Activated T-helper 17 cell treated with anti-CD3 and anti-CD28 coated beads, Interleukin-2, amount 50 U/mL, for 72 hours (primary cell): ENCODE measurements at regions not wholly inside any gene's neighbourhood (a gene's known extent, or its start where the extent isn't known, plus 50 kb on each side); places are given as distances from the start of the nearest gene placed in this dataset.

ENCODE experiments used
- ATAC-seq: fragments of 150-1000 bp; cut with Tn5 transposase; replicated peaks from 2 replicates; pipeline ENCODE4 v1.10.0; 2021; ENCODE audit warnings: mild to moderate bottlenecking, moderate library complexity
- H3K27ac Mint-ChIP-seq: one replicate; pipeline ENCODE4 v1.8.0; 2022; ENCODE audit warnings: mixed read lengths
- H3K27me3 Mint-ChIP-seq: one replicate; pipeline ENCODE4 v1.8.0; 2022; ENCODE audit warnings: mixed read lengths
- H3K36me3 Mint-ChIP-seq: one replicate; pipeline ENCODE4 v1.8.0; 2022; ENCODE audit warnings: low read depth, mild to moderate bottlenecking, mixed read lengths
- H3K4me1 Mint-ChIP-seq: one replicate; pipeline ENCODE4 v1.8.0; 2022; ENCODE audit warnings: mixed read lengths
- H3K4me3 Mint-ChIP-seq: one replicate; pipeline ENCODE4 v1.8.0; 2022; ENCODE audit warnings: mild to moderate bottlenecking, mixed read lengths
- H3K9me3 Mint-ChIP-seq: one replicate; pipeline ENCODE4 v1.8.0; 2022; ENCODE audit warnings: mixed read lengths

DNA sequence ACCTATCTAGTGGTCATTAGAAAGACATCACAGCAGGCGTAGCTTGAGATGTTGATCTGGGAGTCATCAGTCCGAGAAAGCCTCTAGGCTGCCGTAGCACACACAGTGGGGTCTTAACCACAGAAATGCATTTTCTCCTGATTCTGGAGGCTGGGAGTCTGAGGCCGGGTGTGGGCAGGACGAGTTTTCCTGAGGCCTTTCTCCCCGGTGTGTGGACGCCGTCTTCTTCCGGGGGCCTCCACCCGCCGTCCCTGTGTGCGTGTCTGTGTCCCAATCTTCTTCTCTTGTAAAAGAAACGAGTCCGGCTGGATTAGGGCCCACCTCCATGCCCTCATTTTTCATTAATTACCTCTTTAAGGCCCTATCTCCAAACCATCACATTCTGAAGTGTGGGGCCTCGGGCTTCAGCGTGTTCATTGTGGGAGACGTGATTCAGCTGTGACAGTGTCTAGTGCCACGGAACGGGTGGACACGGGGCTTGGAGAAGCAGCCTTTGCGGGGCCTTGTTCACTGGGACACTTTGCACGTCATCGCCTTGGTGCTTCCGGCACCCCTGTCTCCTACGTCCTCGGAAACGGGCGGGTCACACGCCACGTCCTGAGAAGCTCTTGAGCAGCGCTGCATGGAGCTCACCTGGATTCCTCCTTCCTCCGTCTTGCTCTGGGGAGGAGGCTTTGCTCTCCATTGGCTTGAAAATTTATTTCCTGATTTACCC lies 208.9 kb upstream of the SOX1 start:
- no peaks in the 10 kb centered on the region for H3K27me3 Mint-ChIP-seq
- H3K4me3 Mint-ChIP-seq = no peak overlapping the region
- no peak overlapping the region for H3K27ac Mint-ChIP-seq
- no peak for ATAC-seq
- no peaks in the 10 kb centered on the region for H3K9me3 Mint-ChIP-seq
- no peaks in the 10 kb centered on the region for H3K4me1 Mint-ChIP-seq
- no peaks in the 10 kb centered on the region for H3K36me3 Mint-ChIP-seq

DNA sequence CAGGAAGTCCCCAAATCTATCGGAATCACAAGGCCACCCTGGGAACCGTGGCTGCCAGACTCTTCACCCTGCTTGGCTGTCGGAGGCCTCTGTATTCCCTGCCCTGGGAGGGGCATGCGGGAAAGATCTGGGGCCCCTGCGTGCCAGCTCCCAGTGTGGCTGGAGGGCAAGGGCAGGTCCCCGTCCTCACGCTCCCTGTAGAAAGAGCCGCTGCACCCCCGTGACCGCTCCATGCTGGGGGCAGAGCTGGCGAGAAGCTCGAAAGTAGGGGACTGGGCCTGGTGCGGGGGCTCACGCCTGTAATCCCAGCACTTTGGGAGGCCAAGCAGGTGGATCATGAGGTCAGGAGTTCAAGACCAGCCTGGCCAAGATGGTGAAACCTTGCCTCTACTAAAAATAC lies 208.4 kb upstream of the SOX1 start:
- Mint-ChIP-seq H3K9me3 (no peaks in the 10 kb centered on the region), H3K27me3 (no peaks in the 10 kb centered on the region), H3K36me3 (no peaks in the 10 kb centered on the region), H3K4me1 (no peaks in the 10 kb centered on the region), H3K27ac (no peak overlapping the region), H3K4me3 (no peak overlapping the region)
- ATAC-seq = no peak

- Mint-ChIP-seq H3K9me3 (no peaks in the 10 kb centered on the region), H3K4me3 (no peak overlapping the region), H3K27ac (no peak overlapping the region), H3K27me3 (no peaks in the 10 kb centered on the region), H3K4me1 (no peaks in the 10 kb centered on the region), H3K36me3 (no peaks in the 10 kb centered on the region)
- ATAC-seq = no peak
Observed at GRCh38 chr13:111859354-111860230, 207.4 kb upstream of the SOX1 start.

DNA sequence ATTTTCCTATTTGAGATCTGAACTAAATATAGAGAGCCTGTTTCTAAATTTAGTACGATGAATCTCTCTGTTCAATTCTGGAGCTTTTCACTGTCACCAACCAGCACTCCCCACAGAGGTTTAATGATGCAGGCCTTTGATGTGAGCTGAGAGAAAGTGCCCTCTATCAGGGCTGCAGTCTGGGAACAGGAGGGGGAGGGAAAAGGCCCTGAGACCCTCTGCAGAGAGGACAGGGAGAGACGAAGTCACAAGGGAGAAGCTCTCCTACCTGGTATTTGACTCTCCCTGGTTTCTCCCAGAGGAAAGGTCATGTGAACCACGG lies 206.8 kb upstream of the SOX1 start:
- Mint-ChIP-seq H3K27me3 (no peaks in the 10 kb centered on the region), H3K27ac (no peak overlapping the region), H3K4me1 (no peaks in the 10 kb centered on the region), H3K9me3 (no peaks in the 10 kb centered on the region), H3K36me3 (no peaks in the 10 kb centered on the region), H3K4me3 (no peak overlapping the region)
- no peak for ATAC-seq

DNA sequence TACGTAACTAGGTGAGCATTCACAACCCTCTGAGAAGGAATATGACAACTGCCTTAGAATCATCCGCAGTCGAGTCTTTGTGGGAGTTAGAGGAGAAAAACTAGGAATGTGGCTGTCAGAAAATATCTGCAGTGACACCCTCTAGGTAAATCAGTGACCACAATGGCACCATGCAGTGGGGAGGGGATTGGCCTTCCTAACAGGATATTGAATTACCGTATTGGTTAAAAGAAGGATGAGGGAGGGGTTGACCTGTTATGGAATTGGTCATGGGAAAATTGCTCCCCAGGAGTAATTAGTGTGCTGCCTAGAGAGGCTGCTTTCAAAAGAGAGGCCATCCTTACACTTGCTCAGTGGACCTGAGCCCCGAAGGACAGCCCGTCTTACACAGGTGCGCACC lies 205.6 kb upstream of the SOX1 start:
- no peak for ATAC-seq
- no peaks in the 10 kb centered on the region for H3K9me3 Mint-ChIP-seq
- H3K27me3 Mint-ChIP-seq = no peaks in the 10 kb centered on the region
- no peak overlapping the region for H3K4me3 Mint-ChIP-seq
- H3K4me1 Mint-ChIP-seq = no peaks in the 10 kb centered on the region
- no peaks in the 10 kb centered on the region for H3K36me3 Mint-ChIP-seq
- H3K27ac Mint-ChIP-seq = no peak overlapping the region

DNA sequence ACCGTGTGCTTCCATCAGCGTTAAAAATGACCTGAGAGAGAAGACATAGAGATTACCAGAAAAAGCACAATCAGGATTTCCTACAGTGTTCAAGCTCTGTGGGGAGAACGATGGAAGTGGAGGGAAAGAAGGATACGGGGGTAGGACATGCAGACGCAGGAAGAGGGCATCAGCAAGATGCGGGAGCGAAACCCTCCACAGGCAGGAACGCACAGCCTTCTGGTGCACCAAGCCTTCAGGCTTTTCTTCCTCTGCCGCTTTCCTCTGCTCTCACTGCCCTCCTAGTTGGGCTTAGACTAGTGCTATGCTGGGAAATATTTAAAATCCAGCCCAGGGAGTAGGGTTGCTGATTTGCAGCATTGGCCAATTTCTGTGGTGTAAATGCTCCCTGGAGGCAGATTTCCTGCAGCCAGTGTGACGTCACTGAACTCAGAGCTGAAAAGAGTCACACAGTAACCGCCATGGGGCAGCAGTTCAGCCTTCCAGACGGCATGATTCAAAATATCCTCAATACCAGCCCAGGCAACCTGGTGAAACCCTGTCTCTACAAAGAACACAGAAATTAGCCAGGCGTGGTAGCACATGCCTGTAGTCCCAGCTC lies 205.1 kb upstream of the SOX1 start:
- Mint-ChIP-seq H3K27ac (no peak overlapping the region), H3K4me1 (no peaks in the 10 kb centered on the region), H3K36me3 (no peaks in the 10 kb centered on the region), H3K27me3 (no peaks in the 10 kb centered on the region), H3K9me3 (no peaks in the 10 kb centered on the region), H3K4me3 (no peak overlapping the region)
- ATAC-seq = no peak

DNA sequence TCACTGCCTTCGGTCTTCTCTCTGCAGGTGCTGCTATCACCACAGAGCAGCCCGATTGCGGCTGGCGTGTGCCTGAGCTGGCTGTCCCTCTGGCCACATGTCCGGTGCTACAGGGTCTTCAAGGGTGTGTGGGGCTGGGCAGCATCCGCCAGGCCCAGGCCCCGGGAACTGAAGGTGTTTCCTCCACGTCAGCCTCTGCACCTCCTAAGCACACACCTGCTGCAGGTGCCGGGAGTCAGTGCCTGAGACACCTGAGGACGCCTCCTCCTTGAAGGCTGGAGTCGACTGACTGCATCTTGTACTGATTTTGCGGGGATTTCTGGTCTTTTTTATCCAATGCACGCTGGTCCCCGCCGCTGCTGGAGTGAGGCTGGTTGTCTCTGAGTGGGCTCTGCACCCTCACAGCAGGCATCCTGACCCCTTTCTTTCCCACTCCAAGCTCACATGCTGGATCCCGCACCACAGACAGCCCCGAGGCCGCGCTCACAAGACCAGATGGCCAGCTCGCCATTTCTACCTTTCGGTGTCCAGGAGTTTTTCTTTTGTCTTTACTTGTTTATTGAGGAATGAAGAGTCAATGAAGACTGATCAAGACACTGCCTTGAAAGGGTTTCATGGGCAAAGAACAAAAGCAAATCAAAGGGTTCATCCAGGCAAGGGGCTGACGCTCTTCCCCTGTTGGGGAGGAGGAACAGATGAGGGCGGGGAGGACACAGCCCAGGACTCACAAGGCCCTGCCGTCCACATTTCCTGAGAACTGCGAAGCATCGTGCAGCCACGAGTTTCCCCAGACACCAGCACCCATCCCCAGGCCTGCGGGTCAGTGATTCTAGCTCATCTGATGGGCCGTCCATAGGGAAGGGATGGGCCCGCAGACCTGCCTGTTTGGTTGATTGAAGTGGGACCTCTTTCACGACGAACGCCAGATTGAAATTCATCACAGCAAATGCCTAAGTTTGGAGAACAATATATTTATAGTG lies 203.8 kb upstream of the SOX1 start:
- Mint-ChIP-seq H3K27ac (no peak overlapping the region), H3K4me1 (no peaks in the 10 kb centered on the region), H3K27me3 (no peaks in the 10 kb centered on the region), H3K9me3 (peaks cover 10% of the 10 kb centered on the region), H3K4me3 (no peak overlapping the region), H3K36me3 (no peaks in the 10 kb centered on the region)
- no peak for ATAC-seq

DNA sequence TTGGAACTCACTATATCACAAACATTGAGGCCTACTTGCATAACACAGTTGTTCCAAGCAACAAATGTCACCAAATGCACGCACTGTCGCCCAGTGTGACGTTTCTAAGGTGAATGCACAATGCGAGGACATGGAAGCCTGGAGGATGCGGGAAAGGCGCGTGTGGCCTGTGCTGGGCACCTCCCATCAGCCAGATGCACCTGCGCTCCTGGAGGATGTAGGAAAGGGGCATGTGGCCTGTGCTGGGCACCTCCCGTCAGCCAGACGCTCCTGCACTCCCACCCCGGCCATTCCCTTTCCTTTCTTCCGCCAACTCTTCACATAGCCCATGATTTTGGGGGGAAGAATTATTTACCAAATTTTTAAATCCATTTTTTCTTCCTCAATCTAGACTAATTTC lies 202.4 kb upstream of the SOX1 start:
- no peaks in the 10 kb centered on the region for H3K4me1 Mint-ChIP-seq
- H3K4me3 Mint-ChIP-seq = no peak overlapping the region

DNA sequence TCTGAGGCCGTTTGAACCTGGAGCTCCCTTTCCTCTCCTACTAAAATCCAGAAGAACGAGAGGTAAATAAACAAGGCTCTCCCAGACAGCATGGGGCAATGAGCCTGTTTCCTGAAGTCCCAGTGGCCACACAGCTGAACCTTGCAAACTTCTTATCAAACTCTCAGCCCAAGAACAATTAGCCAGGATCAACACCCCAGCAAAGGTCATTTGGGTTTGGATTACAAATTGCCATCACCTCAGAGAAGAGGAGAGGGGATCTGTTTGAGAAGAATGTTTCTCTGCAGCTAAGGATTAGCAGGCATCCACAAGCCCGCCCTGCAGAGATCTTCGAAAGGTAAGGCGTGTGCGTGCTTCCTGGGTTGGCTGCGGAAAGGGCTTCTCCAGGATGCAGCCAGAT lies 201.9 kb upstream of the SOX1 start:
- Mint-ChIP-seq H3K9me3 (peaks cover 12% of the 10 kb centered on the region), H3K27ac (no peak overlapping the region), H3K36me3 (no peaks in the 10 kb centered on the region), H3K27me3 (no peaks in the 10 kb centered on the region), H3K4me3 (no peak overlapping the region), H3K4me1 (no peaks in the 10 kb centered on the region)
- ATAC-seq = no peak

More for the DNA sequence above, 202.4 kb upstream of the SOX1 start:
- Mint-ChIP-seq H3K9me3 (peaks cover 12% of the 10 kb centered on the region), H3K27me3 (no peaks in the 10 kb centered on the region), H3K27ac (no peak overlapping the region), H3K36me3 (no peaks in the 10 kb centered on the region)
- ATAC-seq = no peak

GRCh38 chr13:111865826-111866225 lies 201.1 kb upstream of the SOX1 start:
- no peak overlapping the region for H3K4me3 Mint-ChIP-seq
- no peaks in the 10 kb centered on the region for H3K36me3 Mint-ChIP-seq
- H3K27ac Mint-ChIP-seq = no peak overlapping the region
- peaks cover 12% of the 10 kb centered on the region for H3K9me3 Mint-ChIP-seq
- no peak for ATAC-seq
- no peaks in the 10 kb centered on the region for H3K4me1 Mint-ChIP-seq
- H3K27me3 Mint-ChIP-seq = peaks cover under 1% of the 10 kb centered on the region

DNA sequence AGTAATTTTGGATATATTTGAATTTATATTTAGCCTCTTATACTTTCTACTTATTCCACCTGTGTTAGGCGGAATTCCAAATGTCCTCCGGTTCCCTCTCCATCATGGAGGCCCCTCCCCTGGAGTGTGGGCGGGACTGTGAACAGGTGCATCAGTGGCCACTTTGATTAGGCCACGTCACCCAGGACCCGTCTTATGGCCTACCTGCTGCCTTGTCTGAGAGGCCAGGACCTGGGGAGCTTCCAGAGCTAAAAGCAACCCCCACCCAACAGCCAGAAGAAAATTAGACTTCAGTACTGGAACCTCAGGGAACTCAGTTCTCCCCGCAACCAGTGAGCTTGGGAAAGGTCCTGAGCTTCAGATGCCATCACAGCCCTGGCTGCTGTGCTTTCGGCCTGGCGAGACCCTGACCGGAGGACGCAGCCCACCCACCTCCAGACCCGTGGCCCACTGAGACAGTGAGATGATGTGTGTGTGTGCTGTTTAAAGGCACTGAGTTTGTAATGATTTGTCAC lies 200.2 kb upstream of the SOX1 start:
- no peaks in the 10 kb centered on the region for H3K36me3 Mint-ChIP-seq
- H3K9me3 Mint-ChIP-seq = peaks cover 12% of the 10 kb centered on the region
- H3K4me1 Mint-ChIP-seq = no peaks in the 10 kb centered on the region
- H3K4me3 Mint-ChIP-seq = no peak overlapping the region
- ATAC-seq = no peak
- peaks cover 4% of the 10 kb centered on the region for H3K27me3 Mint-ChIP-seq
- H3K27ac Mint-ChIP-seq = no peak overlapping the region

GRCh38 chr13:111867657-111868056 lies 199.3 kb upstream of the SOX1 start:
- no peak for ATAC-seq
- Mint-ChIP-seq H3K27ac (no peak overlapping the region), H3K9me3 (peaks cover 12% of the 10 kb centered on the region), H3K4me3 (no peak overlapping the region), H3K36me3 (no peaks in the 10 kb centered on the region), H3K4me1 (no peaks in the 10 kb centered on the region), H3K27me3 (peaks cover 4% of the 10 kb centered on the region)

GRCh38 chr13:111868716-111869115 lies 198.2 kb upstream of the SOX1 start:
- ATAC-seq = no peak
- H3K4me3 Mint-ChIP-seq = no peak overlapping the region
- no peaks in the 10 kb centered on the region for H3K4me1 Mint-ChIP-seq
- H3K9me3 Mint-ChIP-seq = peaks cover 12% of the 10 kb centered on the region
- H3K27me3 Mint-ChIP-seq = peaks cover 5% of the 10 kb centered on the region
- H3K27ac Mint-ChIP-seq = no peak overlapping the region
- no peaks in the 10 kb centered on the region for H3K36me3 Mint-ChIP-seq
